Activated naive CD8-positive, alpha-beta T cell (primary cell): ENCODE measurements at regions not wholly inside any gene's neighbourhood (a gene's known extent, or its start where the extent isn't known, plus 50 kb on each side); places are given as distances from the start of the nearest gene placed in this dataset.

Source experiments
- H3K27ac Mint-ChIP-seq: one replicate; pipeline ENCODE4 v1.8.0; 2021; ENCODE audit warnings: mixed read lengths
- H3K27me3 Mint-ChIP-seq: one replicate; pipeline ENCODE4 v1.8.0; 2021; ENCODE audit warnings: mixed read lengths
- H3K36me3 Mint-ChIP-seq: one replicate; pipeline ENCODE4 v1.8.0; 2021; ENCODE audit warnings: mixed read lengths
- H3K4me1 Mint-ChIP-seq: one replicate; pipeline ENCODE4 v1.8.0; 2021; ENCODE audit warnings: low read depth, mixed read lengths
- H3K4me3 Mint-ChIP-seq: one replicate; pipeline ENCODE4 v1.8.0; 2021; ENCODE audit warnings: mild to moderate bottlenecking, mixed read lengths
- H3K9me3 Mint-ChIP-seq: one replicate; pipeline ENCODE4 v1.8.0; 2021; ENCODE audit warnings: low read depth, mixed read lengths

DNA sequence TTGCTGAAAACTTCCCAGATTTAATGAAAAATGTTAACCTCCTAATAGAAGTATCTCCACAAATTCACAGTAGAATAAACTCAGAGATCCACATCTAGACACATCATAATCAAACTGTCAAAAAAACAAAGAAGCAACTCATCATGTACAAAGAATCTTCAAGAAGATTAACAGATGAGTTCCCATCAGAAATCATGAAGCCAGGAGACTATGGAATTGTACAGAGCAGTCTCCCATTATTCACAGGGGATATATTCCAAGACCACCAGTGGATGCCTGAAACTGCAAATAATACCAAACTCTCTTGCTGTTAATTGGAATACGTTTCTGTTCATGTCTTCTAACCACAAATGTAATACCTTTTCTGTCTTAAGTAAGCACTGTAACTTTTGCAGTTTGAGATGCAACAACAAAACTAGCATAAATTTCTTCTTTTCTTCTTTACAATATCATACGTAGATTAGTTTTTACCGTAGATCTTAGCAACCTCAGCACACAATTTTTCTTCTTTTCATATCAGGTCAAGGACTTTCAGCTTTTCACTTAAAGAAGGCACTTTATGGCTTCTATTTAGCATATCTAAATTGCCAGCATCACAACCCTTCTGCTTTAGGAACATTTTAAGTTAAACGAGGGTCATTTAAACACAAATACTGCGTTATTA, 70.3 kb upstream of the MIR17HG start:
- H3K9me3 Mint-ChIP-seq = peaks cover 5% of the 10 kb centered on the region
- H3K27ac Mint-ChIP-seq = no peak overlapping the region
- no peaks in the 10 kb centered on the region for H3K4me1 Mint-ChIP-seq
- no peak overlapping the region for H3K4me3 Mint-ChIP-seq
- peaks cover 7% of the 10 kb centered on the region for H3K27me3 Mint-ChIP-seq
- no peaks in the 10 kb centered on the region for H3K36me3 Mint-ChIP-seq

DNA sequence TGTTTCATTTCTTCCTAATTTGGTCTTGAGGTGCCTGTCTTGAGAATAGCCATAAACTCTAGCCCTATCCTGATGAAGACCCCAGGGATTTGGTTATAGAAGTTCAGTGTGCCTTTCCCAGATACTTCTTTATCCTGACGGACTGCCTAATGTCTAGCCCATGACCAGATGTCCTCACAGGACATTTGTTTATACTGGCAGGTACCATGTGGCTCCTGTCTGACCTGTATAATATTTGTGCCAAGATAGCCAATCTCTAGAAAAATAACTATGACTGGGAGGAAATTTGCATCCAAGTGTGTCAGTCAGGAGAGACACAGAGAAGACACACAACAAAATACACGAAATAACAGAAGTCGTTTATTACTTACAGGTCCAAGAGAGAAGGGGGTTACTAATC, 69.2 kb upstream of the MIR17HG start:
- no peaks in the 10 kb centered on the region for H3K36me3 Mint-ChIP-seq
- no peak overlapping the region for H3K27ac Mint-ChIP-seq
- no peak overlapping the region for H3K4me3 Mint-ChIP-seq
- peaks cover 7% of the 10 kb centered on the region for H3K27me3 Mint-ChIP-seq
- peaks cover 5% of the 10 kb centered on the region for H3K9me3 Mint-ChIP-seq
- H3K4me1 Mint-ChIP-seq = no peaks in the 10 kb centered on the region

DNA sequence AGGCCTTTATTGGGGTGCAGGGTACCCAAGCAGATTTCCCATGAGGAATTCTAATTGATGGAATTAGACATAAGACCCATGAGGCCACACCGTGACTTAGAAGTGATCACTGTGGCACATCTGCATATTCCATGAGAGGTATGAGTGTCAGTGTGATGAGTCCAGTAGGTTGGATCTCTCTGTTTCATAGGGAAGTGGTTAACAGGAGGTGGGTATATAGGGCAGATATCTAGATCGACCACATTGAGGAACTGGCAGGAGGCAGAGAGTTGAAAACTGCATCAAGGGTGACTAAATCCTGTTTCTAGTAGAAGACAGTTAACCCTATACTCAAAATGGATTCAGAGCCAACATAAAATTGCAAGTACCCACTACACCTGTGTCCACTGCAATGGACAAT, 68.6 kb upstream of the MIR17HG start:
- H3K36me3 Mint-ChIP-seq = no peaks in the 10 kb centered on the region
- peaks cover 7% of the 10 kb centered on the region for H3K27me3 Mint-ChIP-seq
- H3K4me1 Mint-ChIP-seq = no peaks in the 10 kb centered on the region
- H3K4me3 Mint-ChIP-seq = no peak overlapping the region
- no peak overlapping the region for H3K27ac Mint-ChIP-seq
- H3K9me3 Mint-ChIP-seq = peaks cover 5% of the 10 kb centered on the region

DNA sequence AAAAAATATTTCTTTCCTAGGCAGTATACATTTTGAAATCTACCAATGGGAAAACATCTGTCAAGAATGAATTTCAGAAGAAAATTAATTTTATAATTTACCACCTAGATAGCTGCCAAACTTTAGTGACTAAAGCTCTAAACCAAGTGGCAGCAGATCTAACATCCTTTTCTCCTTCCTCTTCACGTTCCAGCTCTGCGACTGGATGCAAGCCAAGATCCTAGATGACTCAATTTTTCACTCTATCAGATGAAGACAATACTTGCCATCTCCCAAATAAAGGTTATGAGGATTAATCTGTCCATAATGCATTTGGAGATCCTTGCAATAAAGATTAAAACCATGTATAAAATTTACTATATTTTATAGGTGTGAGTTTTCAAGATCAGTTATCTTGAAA, 66.7 kb upstream of the MIR17HG start:
- Mint-ChIP-seq H3K27ac (no peak overlapping the region), H3K27me3 (peaks cover 8% of the 10 kb centered on the region), H3K4me3 (no peak overlapping the region), H3K9me3 (peaks cover 5% of the 10 kb centered on the region), H3K4me1 (no peaks in the 10 kb centered on the region), H3K36me3 (no peaks in the 10 kb centered on the region)

DNA sequence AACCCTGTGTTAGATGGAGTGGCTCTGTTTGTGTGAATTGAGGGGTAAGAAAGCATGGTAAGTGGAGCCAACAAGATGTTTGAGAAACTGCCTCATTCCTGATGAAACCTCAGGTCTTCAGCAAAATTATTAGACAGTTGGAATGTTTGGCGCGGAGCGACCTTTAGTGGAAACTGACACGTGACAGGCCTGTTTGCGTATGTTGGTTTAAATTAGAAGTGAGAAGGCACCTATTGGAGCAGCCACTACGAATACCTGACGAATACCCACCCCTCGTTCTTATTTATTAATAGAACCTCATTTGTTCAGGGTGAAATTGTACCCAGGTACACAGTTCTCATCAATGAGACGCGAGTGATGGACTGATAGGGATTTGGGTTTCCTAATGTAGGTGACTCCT, 63.2 kb upstream of the MIR17HG start:
- Mint-ChIP-seq H3K27ac (no peak overlapping the region), H3K27me3 (peaks cover 5% of the 10 kb centered on the region), H3K4me3 (no peak overlapping the region), H3K36me3 (no peaks in the 10 kb centered on the region), H3K4me1 (no peaks in the 10 kb centered on the region), H3K9me3 (no peaks in the 10 kb centered on the region)

DNA sequence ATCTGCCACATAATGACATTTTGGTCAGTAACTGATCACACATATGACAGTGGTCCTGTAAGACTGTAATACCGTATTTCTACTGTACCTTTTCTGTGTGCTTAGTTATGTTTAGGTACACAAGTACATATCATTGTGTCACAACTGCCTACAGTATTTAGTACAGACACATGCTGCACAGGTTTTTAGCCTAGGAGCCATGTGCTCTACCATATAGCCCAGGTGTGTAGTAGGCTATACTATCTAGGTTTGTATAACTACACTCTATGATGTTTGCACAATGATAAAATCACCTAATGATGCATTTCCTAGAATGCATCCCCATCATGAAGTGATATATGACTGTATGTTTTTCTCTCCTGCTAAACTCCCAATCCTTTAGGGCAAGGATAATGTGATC, 61.2 kb upstream of the MIR17HG start:
- Mint-ChIP-seq H3K4me3 (no peak overlapping the region), H3K36me3 (no peaks in the 10 kb centered on the region), H3K4me1 (no peaks in the 10 kb centered on the region), H3K27me3 (peaks cover 3% of the 10 kb centered on the region), H3K9me3 (no peaks in the 10 kb centered on the region), H3K27ac (no peak overlapping the region)

DNA sequence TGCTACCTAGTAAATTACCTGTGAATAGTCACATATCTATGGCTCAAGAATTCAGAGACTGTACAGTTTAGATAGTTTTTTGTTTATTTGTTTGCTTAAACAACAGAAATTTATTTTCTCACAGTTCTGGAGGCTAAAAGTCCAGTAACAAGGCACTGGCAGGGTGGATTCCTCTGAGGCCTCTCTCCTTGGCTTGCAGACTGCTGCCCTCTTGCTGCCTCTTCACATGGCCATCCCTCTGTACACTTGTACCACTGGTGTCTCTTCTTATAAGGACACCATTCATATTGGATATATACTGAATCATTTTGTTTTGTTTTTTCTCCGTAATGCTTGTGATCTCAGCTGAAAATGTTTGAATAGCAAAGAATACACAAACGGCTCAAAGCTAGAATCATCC, 56.4 kb upstream of the MIR17HG start:
- no peaks in the 10 kb centered on the region for H3K4me1 Mint-ChIP-seq
- H3K27me3 Mint-ChIP-seq = no peaks in the 10 kb centered on the region
- no peaks in the 10 kb centered on the region for H3K36me3 Mint-ChIP-seq
- no peak overlapping the region for H3K4me3 Mint-ChIP-seq
- H3K27ac Mint-ChIP-seq = no peak overlapping the region
- H3K9me3 Mint-ChIP-seq = no peaks in the 10 kb centered on the region

DNA sequence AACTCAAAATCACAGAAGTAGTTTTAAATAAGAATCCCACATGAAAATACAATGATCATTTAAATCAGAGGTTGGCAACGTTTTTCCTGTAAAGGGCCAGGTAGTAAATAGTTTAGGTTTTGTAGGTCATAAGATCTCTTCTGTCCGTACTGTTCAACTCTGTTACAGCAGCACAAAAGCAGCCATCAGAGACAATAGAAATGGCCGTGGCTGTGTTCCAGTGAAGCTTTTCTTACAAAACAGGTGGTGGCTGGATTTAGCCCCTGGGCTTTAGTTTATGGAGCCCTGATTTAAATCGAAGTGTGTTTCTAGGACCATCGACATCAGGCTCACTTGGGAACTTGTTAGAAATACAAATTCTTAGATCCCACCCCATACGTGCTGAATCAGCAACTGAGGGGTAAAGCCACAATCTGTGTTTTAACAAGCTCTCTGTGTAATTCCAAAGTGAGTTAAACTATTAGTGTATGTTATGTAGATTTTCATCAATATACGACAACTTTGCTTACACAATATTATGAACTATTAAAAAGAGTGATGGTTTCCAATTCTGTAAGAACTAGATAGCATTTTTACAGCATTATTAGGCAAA, 54.8 kb upstream of the MIR17HG start:
- H3K27ac Mint-ChIP-seq = no peak overlapping the region
- no peaks in the 10 kb centered on the region for H3K36me3 Mint-ChIP-seq
- H3K9me3 Mint-ChIP-seq = no peaks in the 10 kb centered on the region
- no peaks in the 10 kb centered on the region for H3K27me3 Mint-ChIP-seq
- no peak overlapping the region for H3K4me3 Mint-ChIP-seq
- no peaks in the 10 kb centered on the region for H3K4me1 Mint-ChIP-seq

DNA sequence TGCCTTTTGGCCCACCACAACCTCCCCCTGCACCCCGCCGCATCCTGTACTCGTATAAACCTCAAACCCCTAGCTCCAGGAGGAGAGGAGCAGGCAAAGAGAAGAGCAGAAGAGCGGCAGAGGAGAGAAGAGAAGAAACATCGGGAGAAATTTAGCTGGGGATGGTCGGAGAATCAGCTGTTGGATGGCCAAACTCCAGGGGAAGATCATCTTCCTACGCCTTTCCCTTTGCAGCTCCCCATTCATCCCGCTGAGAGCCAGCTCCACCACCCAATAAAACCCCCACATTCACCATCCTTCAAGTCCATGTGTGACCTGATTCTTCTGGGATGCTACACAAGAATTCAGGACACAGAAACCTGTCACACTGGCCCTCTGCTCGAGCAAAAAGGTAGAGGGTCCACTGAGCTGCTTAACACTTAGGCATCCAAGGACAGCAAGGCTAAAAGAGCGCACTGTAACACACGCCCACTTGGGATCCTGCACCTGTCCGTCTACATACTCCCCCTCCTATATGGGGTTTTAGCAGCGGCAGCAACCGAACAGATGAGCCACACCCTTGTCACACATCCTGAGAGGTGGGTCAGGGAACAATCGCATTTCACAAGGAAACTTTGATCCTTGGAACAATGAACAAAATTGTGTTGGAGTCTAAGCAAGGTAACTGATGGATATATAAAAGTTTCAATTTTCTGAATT, 51.6 kb upstream of the MIR17HG start:
- Mint-ChIP-seq H3K4me1 (no peaks in the 10 kb centered on the region), H3K4me3 (no peak overlapping the region), H3K36me3 (no peaks in the 10 kb centered on the region), H3K9me3 (no peaks in the 10 kb centered on the region), H3K27ac (no peak overlapping the region), H3K27me3 (peaks cover 4% of the 10 kb centered on the region)

DNA sequence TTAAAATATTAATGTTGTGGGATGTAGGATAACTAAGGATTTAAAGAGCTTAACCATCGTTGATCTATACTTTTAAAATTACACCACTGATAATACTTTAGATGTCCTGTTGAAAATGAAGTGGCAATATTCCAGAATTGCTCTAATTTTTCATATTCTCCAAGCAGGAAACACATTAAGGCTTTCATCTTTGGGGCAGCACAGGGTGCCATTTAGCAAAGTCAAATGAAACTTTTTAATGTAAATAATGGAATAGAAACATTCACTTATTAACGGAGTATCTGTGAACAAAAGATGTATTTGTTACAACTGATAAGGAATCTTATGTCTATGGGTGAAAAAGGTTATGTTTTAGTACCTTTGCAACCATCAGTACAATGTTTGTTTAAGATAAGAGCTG, 50.0 kb upstream of the MIR17HG start:
- Mint-ChIP-seq H3K4me1 (no peaks in the 10 kb centered on the region), H3K27me3 (peaks cover 4% of the 10 kb centered on the region), H3K27ac (no peak overlapping the region), H3K9me3 (no peaks in the 10 kb centered on the region), H3K4me3 (no peak overlapping the region), H3K36me3 (no peaks in the 10 kb centered on the region)
